AG04450 (cell line): ENCODE measurements at regions not wholly inside any gene's neighbourhood (a gene's known extent, or its start where the extent isn't known, plus 50 kb on each side); places are given as distances from the start of the nearest gene placed in this dataset.

ENCODE experiments used
- CTCF ChIA-PET: fragments of 300-600, 350-600 bp; formaldehyde crosslinking; extraction: SDS; loops from one replicate; lab custom pipeline; 2022; ENCODE audit warnings: antibody characterized with exemption, inconsistent platforms; lab: Charles Lee
- POLR2A ChIA-PET: fragments of 350-600 bp; formaldehyde crosslinking; extraction: SDS; loops from one replicate; lab custom pipeline; 2021; ENCODE audit warnings: antibody characterized with exemption, inconsistent platforms; lab: Yijun Ruan, JAX
- DNase-seq: peaks from one replicate; pipeline ENCODE4 v3.0.0-alpha.2; 2011; ENCODE audit warnings: low read depth, low spot score
- H3K27ac ChIP-seq: one replicate; pipeline ENCODE4 v1.5.1; 2012; ENCODE audit warnings: low read depth, low read length, control low read depth
- H3K27me3 ChIP-seq: one replicate; pipeline ENCODE4 v1.6.0; 2012; ENCODE audit warnings: low read length; ENCODE audit not compliant: control insufficient read depth, insufficient read depth
- H3K4me3 ChIP-seq: 2 replicates; pipeline ENCODE4 v1.5.1; 2011; ENCODE audit warnings: mild to moderate bottlenecking, low read depth, low read length, control low read depth
- H3K9me3 ChIP-seq: 2 replicates; pipeline ENCODE4 v1.5.1; 2012; ENCODE audit warnings: low read length; ENCODE audit not compliant: control insufficient read depth, insufficient read depth
- TF ChIP-seq, protein P1 (sequence below): IDR thresholded peaks from 2 replicates; pipeline ENCODE4 v1.5.1; 2011; ENCODE audit warnings: low read depth, low read length, control low read depth, inconsistent platforms

DNA sequence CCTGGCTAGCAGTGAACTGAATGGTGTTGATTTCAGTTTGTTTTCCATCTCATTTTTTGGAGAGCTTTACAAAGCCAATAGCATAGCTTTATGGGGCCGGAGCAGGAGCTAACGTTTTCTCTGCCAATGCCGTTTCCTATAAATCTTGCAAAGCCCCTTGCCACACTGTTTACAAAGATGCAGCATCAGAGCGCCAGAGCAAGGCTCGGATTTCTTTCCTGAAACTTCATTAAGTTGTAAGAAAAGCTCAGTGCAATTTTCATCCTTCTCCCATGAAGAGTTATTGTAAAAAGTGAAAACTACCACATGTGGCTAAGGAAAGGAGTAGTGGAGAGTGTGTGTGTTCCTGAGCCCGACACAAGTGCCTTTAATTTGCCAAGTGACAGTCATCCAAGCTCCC, 178.2 kb upstream of the GDNF start:
- no peak for DNase-seq
- H3K9me3 ChIP-seq: no peaks in the 10 kb centered on the region
- no peak overlapping the region for H3K27ac ChIP-seq
- no peak overlapping the region for H3K4me3 ChIP-seq
- POLR2A ChIA-PET: no interaction called here
- H3K27me3 ChIP-seq: peaks cover 11% of the 10 kb centered on the region
- CTCF ChIA-PET: no interaction called here
- TF ChIP-seq, protein P1, sequence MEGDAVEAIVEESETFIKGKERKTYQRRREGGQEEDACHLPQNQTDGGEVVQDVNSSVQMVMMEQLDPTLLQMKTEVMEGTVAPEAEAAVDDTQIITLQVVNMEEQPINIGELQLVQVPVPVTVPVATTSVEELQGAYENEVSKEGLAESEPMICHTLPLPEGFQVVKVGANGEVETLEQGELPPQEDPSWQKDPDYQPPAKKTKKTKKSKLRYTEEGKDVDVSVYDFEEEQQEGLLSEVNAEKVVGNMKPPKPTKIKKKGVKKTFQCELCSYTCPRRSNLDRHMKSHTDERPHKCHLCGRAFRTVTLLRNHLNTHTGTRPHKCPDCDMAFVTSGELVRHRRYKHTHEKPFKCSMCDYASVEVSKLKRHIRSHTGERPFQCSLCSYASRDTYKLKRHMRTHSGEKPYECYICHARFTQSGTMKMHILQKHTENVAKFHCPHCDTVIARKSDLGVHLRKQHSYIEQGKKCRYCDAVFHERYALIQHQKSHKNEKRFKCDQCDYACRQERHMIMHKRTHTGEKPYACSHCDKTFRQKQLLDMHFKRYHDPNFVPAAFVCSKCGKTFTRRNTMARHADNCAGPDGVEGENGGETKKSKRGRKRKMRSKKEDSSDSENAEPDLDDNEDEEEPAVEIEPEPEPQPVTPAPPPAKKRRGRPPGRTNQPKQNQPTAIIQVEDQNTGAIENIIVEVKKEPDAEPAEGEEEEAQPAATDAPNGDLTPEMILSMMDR: no peak

GRCh38 chr5:38013107-38013506, 173.3 kb upstream of the GDNF start:
- ChIA-PET CTCF (no interaction called here), POLR2A (no interaction called here)
- no peak for DNase-seq
- TF ChIP-seq, protein P1: no peak
- Histone ChIP-seq H3K4me3 (no peak overlapping the region), H3K9me3 (no peaks in the 10 kb centered on the region), H3K27ac (no peak overlapping the region), H3K27me3 (peaks cover 6% of the 10 kb centered on the region)

DNA sequence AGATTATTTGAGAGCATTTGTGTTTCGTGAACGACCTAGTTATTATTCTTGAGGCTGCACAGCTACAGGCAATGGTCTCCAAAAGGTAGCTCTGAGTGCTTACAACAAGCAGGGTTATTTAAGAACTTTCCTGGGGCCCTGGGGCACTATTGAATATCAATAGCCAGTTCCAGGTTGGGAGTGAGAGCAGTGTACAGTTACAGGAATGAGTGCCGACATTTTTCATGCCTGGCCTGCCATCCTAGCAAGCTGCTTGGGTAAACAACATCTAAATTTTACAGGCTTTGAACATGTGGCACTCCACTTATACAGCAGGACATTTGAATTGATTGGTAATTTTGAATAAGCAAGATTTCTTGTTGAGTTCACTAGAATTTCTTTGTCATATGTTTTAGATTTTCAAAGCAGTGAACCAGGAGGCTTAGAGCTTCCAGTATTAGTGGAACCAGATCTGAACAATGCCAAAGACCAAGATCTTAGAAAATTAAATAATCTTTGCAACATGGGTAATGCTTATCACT, 171.9 kb upstream of the GDNF start:
- Histone ChIP-seq H3K27me3 (peaks cover 6% of the 10 kb centered on the region), H3K27ac (no peak overlapping the region), H3K9me3 (no peaks in the 10 kb centered on the region), H3K4me3 (no peak overlapping the region)
- TF ChIP-seq, protein P1: no peak
- ChIA-PET CTCF (no interaction called here), POLR2A (no interaction called here)
- no peak for DNase-seq

DNA sequence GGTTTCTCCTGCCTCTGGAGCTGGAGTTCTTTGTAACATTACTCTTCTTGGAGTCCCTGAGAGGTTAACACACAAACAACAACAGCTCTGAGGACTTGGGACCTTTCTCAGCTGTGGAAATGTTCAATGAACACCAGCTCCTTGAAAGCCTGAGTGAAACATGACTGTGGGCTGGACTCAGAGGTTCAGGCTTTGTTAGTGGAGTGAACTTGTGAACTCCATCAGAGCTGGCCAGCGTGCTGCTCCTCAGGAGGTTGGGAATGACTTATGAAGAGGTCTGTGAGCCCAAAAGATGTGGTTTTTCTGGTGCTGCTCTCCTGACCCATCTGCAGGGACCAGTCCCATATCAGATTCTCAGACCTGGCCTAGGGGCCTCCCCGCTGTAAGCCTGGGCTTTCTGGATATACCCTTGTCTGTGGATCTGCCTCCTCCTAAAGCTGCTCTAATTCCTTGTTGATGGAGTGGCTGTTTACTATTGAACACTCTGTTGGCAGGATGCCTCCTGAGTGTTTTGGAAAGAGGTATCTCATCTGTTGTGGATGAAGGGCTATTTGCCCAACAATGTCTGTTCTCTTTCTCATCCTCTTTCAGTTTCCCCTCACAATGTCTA, 170.0 kb upstream of the GDNF start:
- POLR2A ChIA-PET: no interaction called here
- CTCF ChIA-PET: no interaction called here
- H3K9me3 ChIP-seq: no peaks in the 10 kb centered on the region
- peaks cover 6% of the 10 kb centered on the region for H3K27me3 ChIP-seq
- H3K4me3 ChIP-seq: no peak overlapping the region
- no peak for DNase-seq
- TF ChIP-seq, protein P1: no peak
- no peak overlapping the region for H3K27ac ChIP-seq

DNA sequence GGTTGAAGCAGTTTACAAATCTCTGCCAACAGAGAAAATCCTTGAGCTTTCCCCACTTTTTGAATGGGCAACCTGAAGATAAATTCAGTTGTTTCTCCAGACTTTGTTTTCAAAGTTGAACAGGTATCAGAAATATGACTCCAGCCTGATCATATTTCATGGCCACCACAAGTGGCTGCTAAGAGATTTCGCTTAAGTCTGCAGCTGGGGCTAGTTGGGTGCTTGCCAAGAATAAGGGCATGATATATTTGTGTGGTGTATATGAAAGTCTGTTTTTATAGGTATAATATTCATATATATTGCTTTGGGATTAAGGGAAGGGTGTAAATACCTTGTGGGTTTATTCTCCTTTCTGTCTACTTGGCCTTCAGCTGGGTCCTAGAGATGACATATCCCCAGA, 168.4 kb upstream of the GDNF start:
- TF ChIP-seq, protein P1: no peak
- DNase-seq: no peak
- Histone ChIP-seq H3K4me3 (no peak overlapping the region), H3K27ac (no peak overlapping the region), H3K9me3 (no peaks in the 10 kb centered on the region), H3K27me3 (peaks cover 6% of the 10 kb centered on the region)
- POLR2A ChIA-PET: no interaction called here
- CTCF ChIA-PET: no interaction called here
